ENCODE measurements at regions not wholly inside any gene's neighbourhood (a gene's known extent, or its start where the extent isn't known, plus 50 kb on each side); places are given as distances from the start of the nearest gene placed in this dataset.
"Not testable (repeated sequence)": the region's sequence is repeated elsewhere in the genome, so short reads cannot be mapped to it uniquely, and the experiment has no call there.

DNA sequence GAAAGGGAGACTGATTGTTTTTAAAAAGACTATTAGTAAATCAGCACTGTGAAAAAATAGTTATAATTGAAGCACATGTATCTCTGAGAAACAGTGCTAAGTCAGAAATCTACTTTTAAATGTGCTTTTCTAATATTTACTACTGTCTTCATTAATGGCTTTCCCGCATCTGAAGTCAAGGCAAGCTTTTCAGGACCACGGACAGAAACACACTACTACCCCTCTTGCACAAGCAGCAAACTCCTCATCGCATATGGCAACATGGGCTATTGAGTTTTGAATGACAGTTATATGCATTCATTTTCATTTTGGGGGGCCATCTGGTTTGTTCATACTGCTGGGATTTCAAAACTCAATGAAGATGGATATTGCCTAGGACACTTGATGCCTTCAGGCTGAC lies 433.4 kb upstream of the CAMK1G start:
- no peak for DNase-seq

GRCh38 chr1:209153411-209153810 lies 430.1 kb upstream of the CAMK1G start:
- no peak for DNase-seq

GRCh38 chr1:209154912-209155311 lies 428.6 kb upstream of the CAMK1G start:
- no peak for DNase-seq

GRCh38 chr1:209155546-209155945 lies 428.0 kb upstream of the CAMK1G start:
- no peak for DNase-seq

- no peak for DNase-seq
These were observed 426.5 kb upstream of the CAMK1G start for GRCh38 chr1:209156991-209157390.

- DNase-seq = no peak
These were observed 425.8 kb upstream of the CAMK1G start for GRCh38 chr1:209157546-209158249.

- no peak for DNase-seq
These were observed 424.7 kb upstream of the CAMK1G start for GRCh38 chr1:209158851-209159250.

- no peak for DNase-seq
These were observed 423.3 kb upstream of the CAMK1G start for GRCh38 chr1:209160230-209160629.

DNA sequence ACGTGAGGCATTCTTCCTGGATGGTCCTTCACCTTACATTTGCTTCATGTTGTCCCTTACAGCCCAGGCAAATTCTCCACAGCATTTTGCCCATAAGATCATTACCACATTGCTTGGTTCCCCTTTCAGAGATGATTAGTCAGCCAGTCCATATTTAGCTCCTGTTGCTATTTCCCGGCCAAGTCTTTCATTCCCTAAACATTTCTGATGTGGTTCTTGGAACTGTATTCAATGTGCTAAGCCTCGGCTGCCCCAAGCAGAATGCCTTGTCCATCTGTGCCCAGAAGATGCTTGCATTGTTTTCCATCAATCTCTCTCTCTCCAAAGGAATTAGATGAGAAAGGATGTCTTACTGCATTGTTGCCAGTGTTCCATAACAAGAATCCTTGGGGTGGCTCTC lies 420.9 kb upstream of the CAMK1G start:
- no peak for DNase-seq

DNA sequence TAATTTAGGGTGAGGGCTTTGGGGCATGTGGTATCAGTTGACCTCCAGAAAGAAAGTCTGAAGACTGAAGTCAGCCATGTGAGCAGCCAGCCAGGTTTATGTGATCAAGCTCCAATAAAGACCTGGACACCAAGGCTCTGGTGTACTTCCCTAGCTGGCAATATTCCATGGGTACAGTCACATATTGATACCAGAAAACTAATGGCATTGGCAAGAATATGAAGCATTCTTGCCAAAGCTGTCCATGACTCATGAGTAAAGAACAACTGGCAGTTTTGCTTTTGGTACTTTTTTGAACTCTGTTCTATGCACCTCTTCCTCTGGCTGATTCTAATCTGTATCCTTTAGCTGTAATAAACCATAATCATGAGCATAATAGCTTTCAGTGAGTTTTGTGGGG lies 415.3 kb upstream of the CAMK1G start:
- no peak for DNase-seq

DNA sequence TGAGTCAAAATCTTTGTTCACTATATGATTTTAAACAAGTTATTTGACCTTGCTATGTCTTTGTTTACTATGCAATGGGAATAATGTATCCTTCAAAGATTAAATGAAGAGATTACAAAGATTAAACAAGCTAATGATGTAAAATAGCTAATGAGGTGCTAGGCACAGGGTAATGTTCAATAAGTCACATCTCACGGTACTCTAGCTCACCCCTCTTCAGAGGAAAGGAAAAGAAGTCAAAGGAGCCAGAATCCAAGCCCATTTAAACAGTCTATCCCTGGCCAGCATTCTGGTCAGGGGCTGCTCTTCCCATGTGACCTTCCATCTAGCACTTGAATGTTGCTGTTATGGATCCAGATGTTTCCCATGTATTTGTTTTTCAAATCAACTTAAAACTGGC lies 412.4 kb upstream of the CAMK1G start:
- no peak for DNase-seq

- no peak for DNase-seq
These were observed 411.2 kb upstream of the CAMK1G start for GRCh38 chr1:209172286-209172685.

DNA sequence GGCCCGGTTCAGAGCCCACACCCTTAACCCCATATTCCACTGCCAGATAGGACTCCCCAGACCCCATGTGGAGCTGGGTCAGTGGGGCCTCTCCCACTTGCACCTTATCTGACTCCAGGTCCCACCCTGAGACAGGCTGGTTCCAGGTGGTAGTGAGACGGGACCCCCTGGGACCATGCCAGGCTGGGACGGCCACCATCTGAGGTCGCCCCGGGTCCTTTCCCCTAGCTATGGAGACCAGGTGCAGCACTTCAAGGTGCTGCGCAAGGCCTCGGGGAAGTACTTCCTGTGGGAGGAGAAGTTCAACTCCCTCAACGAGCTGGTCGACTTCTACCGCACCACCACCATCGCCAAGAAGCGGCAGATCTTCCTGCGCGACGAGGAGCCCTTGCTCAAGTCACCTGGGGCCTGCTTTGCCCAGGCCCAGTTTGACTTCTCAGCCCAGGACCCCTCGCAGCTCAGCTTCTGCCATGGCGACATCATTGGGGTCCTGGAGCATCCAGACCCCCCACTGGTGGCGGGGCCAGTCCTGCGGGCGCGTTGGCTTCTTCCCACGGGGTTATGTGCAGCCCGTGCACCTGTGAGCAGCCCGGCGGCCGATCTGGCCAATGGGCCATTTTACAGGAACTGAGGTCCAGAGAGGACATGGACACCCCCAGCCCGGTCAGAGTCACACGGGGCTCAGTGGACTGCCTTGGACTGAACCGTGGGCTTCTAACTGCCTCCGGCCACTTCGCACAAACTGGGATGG lies 410.5 kb upstream of the CAMK1G start:
- DNase-seq = not testable (repeated sequence)

- DNase-seq = not testable (repeated sequence)
These were observed 409.7 kb upstream of the CAMK1G start for GRCh38 chr1:209173796-209174195.

GRCh38 chr1:209176866-209177430 lies 406.6 kb upstream of the CAMK1G start:
- DNase-seq = peak; percentile 68

- no peak for DNase-seq
These were observed 400.3 kb upstream of the CAMK1G start for GRCh38 chr1:209183195-209183594.

GRCh38 chr1:209187589-209187988 lies 395.9 kb upstream of the CAMK1G start:
- no peak for DNase-seq

DNA sequence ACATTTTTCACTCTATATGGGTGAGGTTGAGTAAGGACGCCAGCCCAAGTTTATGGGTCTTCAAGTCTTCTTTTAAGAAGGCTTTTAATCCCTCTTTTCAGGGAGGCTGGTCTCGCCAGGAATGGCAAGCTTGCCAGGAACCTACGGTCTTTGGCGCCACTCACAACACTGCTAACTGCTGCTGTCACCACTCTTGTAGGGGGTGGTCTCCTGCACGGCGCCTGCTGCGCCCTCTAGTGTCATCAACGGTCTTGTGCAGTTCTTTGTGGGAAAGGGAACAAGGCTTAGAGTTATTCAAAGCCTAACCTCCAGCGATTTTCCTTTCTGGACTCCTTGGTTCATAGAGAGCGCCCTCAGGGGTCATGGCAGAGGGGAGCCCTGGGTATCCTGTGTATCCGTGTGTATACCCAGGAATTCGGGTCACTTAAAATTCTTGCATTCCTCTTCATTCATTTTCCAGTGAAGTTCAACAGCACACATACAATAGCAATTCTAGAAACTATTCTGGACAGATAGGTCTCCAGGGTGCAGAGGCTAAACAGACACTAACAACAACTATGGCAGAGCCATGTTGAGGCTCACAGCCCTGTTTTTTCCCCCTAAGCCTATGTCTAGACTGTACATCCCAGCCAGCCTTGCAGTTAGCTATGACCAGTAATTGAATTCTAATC lies 392.8 kb upstream of the CAMK1G start:
- no peak for DNase-seq

- DNase-seq = no peak
These were observed 392.3 kb upstream of the CAMK1G start for GRCh38 chr1:209191262-209191634.

DNA sequence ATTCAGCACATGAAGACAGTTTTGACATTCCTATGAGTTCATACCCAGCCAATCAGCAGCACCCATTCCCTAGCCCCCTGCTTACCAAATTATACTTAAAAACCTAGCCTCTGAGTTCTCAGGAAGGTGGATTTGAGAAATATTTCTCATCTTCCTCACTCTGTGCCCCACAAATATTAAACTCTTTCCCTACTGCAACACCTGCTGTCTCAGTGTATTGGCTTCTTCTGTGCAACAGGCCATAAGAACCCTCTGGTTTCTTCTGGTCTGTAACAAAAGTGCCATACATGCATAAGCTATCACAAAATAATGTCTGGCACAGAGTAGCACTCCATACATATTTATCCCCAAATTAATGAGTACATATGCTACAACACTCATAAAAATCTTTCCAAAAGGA lies 387.4 kb upstream of the CAMK1G start:
- DNase-seq = no peak

DNA sequence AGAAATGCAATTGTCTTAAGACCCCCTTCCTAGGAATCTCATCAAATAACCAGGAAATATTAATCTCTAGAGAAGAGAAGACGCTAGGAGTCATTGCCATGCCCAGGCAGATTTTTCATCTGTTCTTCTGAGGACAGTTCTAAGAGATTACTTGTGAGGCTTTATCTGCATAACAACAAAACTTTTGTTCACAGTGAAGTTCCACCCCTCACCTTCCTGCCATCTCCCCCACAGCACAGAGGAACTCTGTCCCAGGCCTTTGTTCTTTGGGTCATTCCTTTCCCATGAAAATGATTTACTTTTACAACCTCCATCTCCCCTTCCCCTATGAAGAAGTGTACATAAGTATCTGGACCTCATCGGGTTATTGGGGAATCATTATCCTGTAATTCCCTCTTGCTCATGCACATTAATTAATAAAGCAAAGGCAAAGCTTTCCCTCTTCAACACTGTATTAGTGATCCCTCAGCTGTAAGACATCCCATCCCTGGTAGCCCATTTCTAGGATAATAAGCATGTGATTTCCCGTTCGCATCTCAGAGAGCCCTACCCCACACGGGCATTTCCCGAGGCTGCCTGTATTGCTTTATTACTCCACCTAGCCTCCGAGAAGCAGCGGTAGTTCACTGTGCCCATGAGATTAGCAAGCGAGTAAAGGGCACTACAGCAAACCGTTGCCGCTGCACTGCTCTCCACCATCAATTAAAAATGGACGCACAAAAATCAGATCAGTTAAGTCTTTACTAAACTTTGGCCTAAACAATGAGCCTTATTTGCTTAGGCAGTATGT lies 384.4 kb upstream of the CAMK1G start:
- DNase-seq = no peak

- peak; percentile 39 for DNase-seq
These were observed 383.7 kb upstream of the CAMK1G start for GRCh38 chr1:209199822-209200221.

GRCh38 chr1:209202321-209202720 lies 381.2 kb upstream of the CAMK1G start:
- not testable (repeated sequence) for DNase-seq

Measured in NCI-H510A (cell line).